ENCODE measurements at regions not wholly inside any gene's neighbourhood (a gene's known extent, or its start where the extent isn't known, plus 50 kb on each side); places are given as distances from the start of the nearest gene placed in this dataset.

DNA sequence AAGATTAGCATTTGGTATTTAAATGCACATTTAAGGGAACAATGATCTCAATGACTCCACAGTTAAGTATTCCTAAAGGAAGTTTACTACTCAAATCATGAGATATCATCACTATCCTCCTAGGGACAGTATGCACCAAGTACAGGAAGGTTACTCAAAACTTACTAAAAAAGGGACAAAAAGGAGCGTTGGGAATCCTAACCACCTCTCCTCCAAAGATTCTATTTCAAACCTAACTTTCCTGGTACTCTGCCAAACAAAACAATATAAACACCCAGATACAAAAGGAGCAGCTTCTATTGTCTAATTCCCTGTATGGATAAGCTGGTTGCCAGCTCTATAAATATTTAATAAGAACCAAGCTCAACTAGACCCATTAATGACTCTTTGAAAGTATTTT lies 377.7 kb downstream of the NUAK1 start:
- DNase-seq: no peak
- H3K9ac ChIP-seq (ENCODE audit: extremely low read depth, low read length, poor library complexity, severe bottlenecking): no peak overlapping the region
- Mint-ChIP-seq H3K4me1 (no peaks in the 10 kb centered on the region), H3K9me3 (no peaks in the 10 kb centered on the region), H3K4me3 (no peak overlapping the region), H3K27me3 (ENCODE audit: insufficient read depth) (no peaks in the 10 kb centered on the region), H3K27ac (no peak overlapping the region), H3K36me3 (ENCODE audit: low read depth) (no peaks in the 10 kb centered on the region)
- H3K27me3 ChIP-seq (ENCODE audit: control insufficient read depth, insufficient read depth, low read length, poor library complexity, severe bottlenecking): no peaks in the 10 kb centered on the region
- 94 to 100% methylated on average over 1 of the region's 1 CpG for WGBS, 2 experiments (ENCODE audit: insufficient coverage in 1 of 2, insufficient read length in 1 of 2)
- H3K4me1 ChIP-seq (ENCODE audit: control insufficient read depth, insufficient read depth, low read length): no peaks in the 10 kb centered on the region
- no peaks in the 10 kb centered on the region for H3K9me3 ChIP-seq (ENCODE audit: control insufficient read depth, low read length)
- no peaks in the 10 kb centered on the region for H3K36me3 ChIP-seq (ENCODE audit: control insufficient read depth, insufficient read depth, low read length)
- TF ChIP-seq CTCF (conservative IDR thresholded peaks at IDR 0.05): no peak
- no peak overlapping the region for H3K4me3 ChIP-seq (ENCODE audit: low read length)
- H3K27ac ChIP-seq (ENCODE audit: low read depth, low read length): no peak overlapping the region

- H3K9ac ChIP-seq (ENCODE audit: extremely low read depth, low read length, poor library complexity, severe bottlenecking): no peak overlapping the region
- DNase-seq: no peak
- H3K36me3 ChIP-seq (ENCODE audit: control insufficient read depth, insufficient read depth, low read length): no peaks in the 10 kb centered on the region
- H3K27me3 Mint-ChIP-seq (ENCODE audit: insufficient read depth): no peaks in the 10 kb centered on the region
- H3K4me3 Mint-ChIP-seq: no peak overlapping the region
- 83 to 86% methylated on average over 7 to 10 of the region's 10 CpGs for WGBS, 2 experiments (ENCODE audit: insufficient coverage in 1 of 2, insufficient read length in 1 of 2)
- H3K4me1 ChIP-seq (ENCODE audit: control insufficient read depth, insufficient read depth, low read length): no peaks in the 10 kb centered on the region
- H3K9me3 ChIP-seq (ENCODE audit: control insufficient read depth, low read length): no peaks in the 10 kb centered on the region
- no peak for TF ChIP-seq CTCF (conservative IDR thresholded peaks at IDR 0.05)
- H3K4me3 ChIP-seq (ENCODE audit: low read length): no peak overlapping the region
- H3K27me3 ChIP-seq (ENCODE audit: control insufficient read depth, insufficient read depth, low read length, poor library complexity, severe bottlenecking): no peaks in the 10 kb centered on the region
- H3K27ac ChIP-seq (ENCODE audit: low read depth, low read length): no peak overlapping the region
- H3K9me3 Mint-ChIP-seq: no peaks in the 10 kb centered on the region
- H3K36me3 Mint-ChIP-seq (ENCODE audit: low read depth): no peaks in the 10 kb centered on the region
- no peak overlapping the region for H3K27ac Mint-ChIP-seq
- H3K4me1 Mint-ChIP-seq: no peaks in the 10 kb centered on the region
These were observed 374.4 kb downstream of the NUAK1 start for GRCh38 chr12:105764216-105764835.

DNA sequence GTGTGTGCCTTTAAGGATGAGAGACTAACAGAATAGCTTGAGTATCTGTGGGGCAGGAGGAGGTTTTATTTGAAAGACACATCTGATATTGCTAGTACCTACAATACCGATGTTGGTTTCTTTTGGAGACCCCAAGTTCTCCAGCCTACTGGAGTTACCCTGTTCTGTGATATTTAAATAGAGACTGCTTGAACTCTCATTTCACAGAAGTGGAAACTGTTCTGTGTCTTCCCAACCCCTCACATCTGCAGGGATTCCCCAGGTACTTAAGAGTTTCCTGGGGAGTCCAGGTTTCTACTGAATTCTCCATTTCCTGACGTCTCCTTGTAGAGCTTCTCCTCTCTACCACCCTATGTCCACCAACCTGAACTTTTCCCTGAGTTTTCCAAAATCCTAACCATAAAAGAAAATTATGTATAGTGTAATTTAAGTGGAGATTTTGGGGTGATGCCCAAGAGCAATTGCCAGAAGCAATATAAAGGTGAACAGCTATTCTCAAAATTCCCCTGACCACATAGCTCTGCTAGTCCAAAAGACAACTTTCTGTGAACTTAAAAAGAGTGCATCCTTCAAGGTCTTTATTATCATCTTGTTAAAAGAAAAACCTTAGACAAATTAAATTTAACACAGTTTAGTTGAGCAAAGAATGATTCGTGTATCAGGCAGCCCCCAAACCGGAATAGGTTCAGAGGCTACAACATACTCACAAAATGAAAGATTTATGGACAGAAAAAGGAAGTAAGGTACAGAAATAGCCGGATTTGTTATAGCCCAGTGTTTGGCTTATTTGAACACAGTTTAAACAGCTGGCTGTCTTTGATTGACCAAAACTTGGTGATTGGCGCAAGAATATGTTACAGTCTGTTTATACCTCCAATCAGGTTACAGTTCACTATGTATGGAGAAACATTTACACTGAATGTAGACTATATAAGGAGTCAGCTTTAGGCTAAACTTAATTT lies 373.4 kb downstream of the NUAK1 start:
- Mint-ChIP-seq H3K4me1 (no peaks in the 10 kb centered on the region), H3K9me3 (no peaks in the 10 kb centered on the region), H3K27ac (no peak overlapping the region), H3K27me3 (ENCODE audit: insufficient read depth) (no peaks in the 10 kb centered on the region), H3K4me3 (no peak overlapping the region), H3K36me3 (ENCODE audit: low read depth) (no peaks in the 10 kb centered on the region)
- H3K9ac ChIP-seq (ENCODE audit: extremely low read depth, low read length, poor library complexity, severe bottlenecking): no peak overlapping the region
- DNase-seq: no peak
- peaks cover 3% of the 10 kb centered on the region for H3K4me1 ChIP-seq (ENCODE audit: control insufficient read depth, insufficient read depth, low read length)
- TF ChIP-seq CTCF (conservative IDR thresholded peaks at IDR 0.05): no peak
- H3K36me3 ChIP-seq (ENCODE audit: control insufficient read depth, insufficient read depth, low read length): no peaks in the 10 kb centered on the region
- H3K9me3 ChIP-seq (ENCODE audit: control insufficient read depth, low read length): no peaks in the 10 kb centered on the region
- no peak overlapping the region for H3K27ac ChIP-seq (ENCODE audit: low read depth, low read length)
- 87 to 100% methylated on average over 5 to 6 of the region's 6 CpGs for WGBS, 2 experiments (ENCODE audit: insufficient coverage in 1 of 2, insufficient read length in 1 of 2)
- H3K27me3 ChIP-seq (ENCODE audit: control insufficient read depth, insufficient read depth, low read length, poor library complexity, severe bottlenecking): no peaks in the 10 kb centered on the region
- H3K4me3 ChIP-seq (ENCODE audit: low read length): no peak overlapping the region

Measured in endodermal cell (in vitro differentiated cells).